HFF-Myc (cell line): ENCODE measurements at regions not wholly inside any gene's neighbourhood (a gene's known extent, or its start where the extent isn't known, plus 50 kb on each side); places are given as distances from the start of the nearest gene placed in this dataset.

Source experiments
- DNase-seq: peaks from one replicate; pipeline ENCODE4 v3.0.0-alpha.2; 2011; ENCODE audit warnings: low read depth; ENCODE audit errors: extremely low read depth
- H3K4me3 ChIP-seq: replicated peaks from 2 replicates; pipeline ENCODE4 v1.5.1; 2011; ENCODE audit warnings: low read depth, mild to moderate bottlenecking, control low read depth, low read length
- TF ChIP-seq, protein P1 (sequence below): IDR thresholded peaks from 2 replicates; pipeline ENCODE4 v1.5.1; 2012; ENCODE audit warnings: mild to moderate bottlenecking, low read depth, low read length, control low read depth; ENCODE audit errors: missing control alignments

DNA sequence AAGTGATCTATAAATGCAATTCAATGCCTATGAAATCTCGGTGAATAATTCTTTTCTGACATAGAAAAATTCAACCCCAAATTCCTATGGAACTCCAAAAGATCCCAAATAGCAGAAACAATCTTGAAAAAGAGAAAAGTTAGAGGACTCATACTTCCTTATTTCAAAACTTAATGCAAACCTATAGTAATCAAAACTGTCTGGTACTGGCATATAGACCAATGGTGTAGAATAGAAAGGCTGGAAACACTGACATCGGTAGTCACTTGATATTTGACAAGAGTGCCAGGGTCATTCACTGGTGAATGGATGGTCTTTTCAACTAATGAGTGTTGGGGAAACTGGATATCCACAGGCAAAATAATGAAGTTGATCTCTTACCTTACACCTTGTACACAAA is 637.1 kb upstream of the PCDH9 start:
- no peak for DNase-seq
- TF ChIP-seq, protein P1, sequence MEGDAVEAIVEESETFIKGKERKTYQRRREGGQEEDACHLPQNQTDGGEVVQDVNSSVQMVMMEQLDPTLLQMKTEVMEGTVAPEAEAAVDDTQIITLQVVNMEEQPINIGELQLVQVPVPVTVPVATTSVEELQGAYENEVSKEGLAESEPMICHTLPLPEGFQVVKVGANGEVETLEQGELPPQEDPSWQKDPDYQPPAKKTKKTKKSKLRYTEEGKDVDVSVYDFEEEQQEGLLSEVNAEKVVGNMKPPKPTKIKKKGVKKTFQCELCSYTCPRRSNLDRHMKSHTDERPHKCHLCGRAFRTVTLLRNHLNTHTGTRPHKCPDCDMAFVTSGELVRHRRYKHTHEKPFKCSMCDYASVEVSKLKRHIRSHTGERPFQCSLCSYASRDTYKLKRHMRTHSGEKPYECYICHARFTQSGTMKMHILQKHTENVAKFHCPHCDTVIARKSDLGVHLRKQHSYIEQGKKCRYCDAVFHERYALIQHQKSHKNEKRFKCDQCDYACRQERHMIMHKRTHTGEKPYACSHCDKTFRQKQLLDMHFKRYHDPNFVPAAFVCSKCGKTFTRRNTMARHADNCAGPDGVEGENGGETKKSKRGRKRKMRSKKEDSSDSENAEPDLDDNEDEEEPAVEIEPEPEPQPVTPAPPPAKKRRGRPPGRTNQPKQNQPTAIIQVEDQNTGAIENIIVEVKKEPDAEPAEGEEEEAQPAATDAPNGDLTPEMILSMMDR: no peak
- no peak overlapping the region for H3K4me3 ChIP-seq

DNA sequence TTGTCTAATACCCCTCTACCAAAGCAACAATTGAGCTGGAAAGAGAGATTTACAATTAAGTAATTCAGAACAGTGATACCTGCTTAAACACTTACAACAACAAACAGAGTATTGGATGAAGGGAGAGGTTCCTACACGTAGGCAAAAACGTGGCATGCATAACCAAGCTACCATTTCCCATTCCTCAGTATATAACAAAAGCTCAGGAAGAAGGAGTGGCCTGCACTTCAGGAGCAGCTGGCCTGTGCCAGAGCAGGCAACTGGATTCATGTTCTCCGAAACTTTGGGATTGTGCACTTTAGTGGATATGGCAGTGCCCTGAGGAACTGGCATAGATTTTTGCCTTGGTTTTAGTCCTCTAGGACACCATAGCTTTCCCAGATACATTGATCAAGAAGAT is 630.2 kb upstream of the PCDH9 start:
- H3K4me3 ChIP-seq: no peak overlapping the region
- no peak for DNase-seq
- TF ChIP-seq, protein P1: no peak

DNA sequence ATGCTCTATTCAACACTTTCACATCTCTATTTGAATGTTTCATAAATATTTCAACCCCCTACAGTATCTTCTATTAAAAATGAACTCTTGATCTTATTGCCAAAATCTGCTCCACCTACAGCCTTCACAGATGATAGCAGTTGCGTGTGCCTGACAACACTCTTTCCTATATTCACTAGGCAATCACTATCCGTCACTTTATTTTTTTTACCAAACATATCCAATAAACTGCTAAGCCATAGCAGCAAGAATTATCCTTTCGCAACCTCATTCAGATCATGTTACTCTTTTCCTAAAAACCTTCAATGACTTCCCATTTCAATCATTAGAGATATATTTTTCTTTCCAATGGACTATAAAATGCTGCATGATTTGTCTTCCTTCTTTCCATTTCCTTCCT is 629.8 kb upstream of the PCDH9 start:
- no peak overlapping the region for H3K4me3 ChIP-seq
- no peak for DNase-seq
- TF ChIP-seq, protein P1: no peak

- H3K4me3 ChIP-seq: no peak overlapping the region
- no peak for DNase-seq
- TF ChIP-seq, protein P1: no peak
Observed at GRCh38 chr13:67857581-67858310, 627.6 kb upstream of the PCDH9 start.

GRCh38 chr13:67856955-67857354 is 626.8 kb upstream of the PCDH9 start:
- no peak overlapping the region for H3K4me3 ChIP-seq
- DNase-seq: no peak
- TF ChIP-seq, protein P1: no peak

DNA sequence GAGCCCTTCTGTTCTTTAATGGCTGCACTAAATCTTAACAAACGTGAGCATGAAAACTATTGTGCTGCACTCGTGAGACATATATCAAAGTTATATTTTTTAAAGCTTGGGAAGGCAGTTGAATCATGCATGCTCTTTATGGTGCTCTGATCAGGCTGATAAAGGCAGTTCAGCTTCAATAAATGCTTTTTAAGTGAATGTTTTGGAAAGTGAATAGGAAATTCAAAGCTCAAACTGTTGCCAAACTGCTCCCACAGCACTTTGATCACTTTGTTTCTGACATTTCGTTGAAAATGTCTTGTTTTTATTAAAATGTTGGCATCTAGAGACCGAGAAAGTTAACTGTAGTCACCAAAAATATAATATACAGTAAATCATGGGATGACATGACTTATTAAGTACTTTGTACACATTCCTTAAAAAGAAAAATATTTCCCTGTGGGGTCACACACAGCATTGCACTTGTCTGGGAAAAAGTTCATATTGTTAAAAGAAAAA is 625.7 kb upstream of the PCDH9 start:
- no peak overlapping the region for H3K4me3 ChIP-seq
- TF ChIP-seq, protein P1: no peak
- no peak for DNase-seq
